Activated CD4-positive, alpha-beta T cell treated with anti-CD3 and anti-CD28 coated beads for 48 hours (primary cell): ENCODE measurements at regions not wholly inside any gene's neighbourhood (a gene's known extent, or its start where the extent isn't known, plus 50 kb on each side); places are given as distances from the start of the nearest gene placed in this dataset.

Experiments
- DNase-seq: peaks from one replicate; pipeline ENCODE4 v3.0.0-alpha.2; 2020

DNA sequence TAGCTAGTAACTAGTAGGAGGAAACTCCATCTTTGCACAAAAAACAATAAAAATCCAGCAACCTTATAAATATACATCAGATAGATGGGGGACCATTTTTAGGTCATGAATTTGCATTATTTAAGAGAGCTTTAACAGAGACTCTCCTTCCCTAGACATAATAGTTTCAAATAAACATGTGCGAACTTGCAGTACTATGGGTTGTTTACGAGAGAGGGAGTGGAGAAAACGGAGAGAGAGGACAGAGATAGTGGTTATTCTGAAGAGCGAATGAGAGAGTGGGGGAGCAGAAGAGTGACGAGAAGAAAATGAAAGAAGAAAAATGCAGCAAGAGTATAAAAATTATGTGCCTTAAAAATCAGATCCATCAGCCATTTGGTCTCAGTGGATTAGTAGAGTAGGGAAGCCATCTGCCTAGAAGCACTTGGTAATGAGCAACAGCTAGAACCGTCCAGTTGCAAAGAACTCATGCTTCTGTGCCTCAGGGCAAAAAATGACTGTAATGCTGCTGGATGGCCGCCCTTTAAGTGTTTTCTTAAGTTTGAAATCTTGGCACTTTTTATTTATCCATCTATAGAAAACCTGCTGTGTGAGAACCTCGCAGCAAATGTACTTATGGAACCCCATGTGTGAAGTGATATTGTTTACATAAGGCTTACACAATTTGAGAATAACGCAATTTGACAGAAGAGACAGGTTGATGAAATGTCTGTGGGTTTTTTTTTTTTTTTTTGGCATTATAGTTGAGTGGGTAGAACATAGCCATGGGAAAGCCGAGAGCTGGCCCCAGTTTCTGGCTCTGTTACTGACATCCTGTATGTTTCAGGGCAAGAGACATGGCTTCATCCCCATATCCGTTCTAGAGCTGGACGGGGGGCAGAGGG lies 95.6 kb upstream of the ZNF608 start:
- no peak for DNase-seq

DNA sequence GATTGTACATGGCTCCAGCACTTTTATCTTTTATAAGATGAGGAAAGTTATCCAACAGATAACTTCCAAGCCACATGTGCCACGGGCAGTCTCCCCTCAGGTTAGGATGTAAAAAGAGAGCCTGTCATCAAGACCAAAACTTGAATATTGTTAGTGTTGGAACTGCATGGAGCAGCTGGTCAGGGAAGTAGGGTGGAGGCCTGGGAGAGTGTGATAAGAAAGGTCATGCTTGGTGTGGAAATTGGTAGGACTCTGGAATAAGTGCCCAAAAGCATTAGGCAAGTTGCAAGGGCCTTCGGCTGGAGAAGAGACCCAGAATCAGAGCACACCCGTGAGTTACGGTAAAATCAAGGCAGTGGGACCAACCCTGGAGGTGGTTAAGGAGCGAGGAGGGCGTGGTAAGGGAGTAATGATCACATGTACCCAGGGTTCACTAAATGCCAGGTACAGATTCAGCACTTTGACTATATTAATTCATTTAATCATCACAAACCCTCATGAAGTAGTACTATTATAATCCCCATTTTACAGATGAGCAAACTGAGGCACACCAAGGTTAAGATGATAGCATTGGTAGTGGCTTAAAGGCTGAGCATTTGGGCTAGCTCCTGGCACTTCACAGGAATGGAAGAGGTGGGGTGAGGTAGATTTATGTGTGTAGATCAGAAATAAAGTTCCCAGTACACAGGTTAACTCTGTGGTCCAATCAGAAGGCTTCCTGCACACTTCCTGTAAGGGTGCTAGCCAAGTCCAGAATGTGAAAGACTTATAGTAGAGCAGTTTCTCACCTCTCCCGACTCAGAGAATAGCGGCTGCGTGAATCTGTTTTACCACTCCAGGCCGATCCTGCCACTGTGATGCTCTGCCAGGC lies 96.5 kb upstream of the ZNF608 start:
- no peak for DNase-seq

DNA sequence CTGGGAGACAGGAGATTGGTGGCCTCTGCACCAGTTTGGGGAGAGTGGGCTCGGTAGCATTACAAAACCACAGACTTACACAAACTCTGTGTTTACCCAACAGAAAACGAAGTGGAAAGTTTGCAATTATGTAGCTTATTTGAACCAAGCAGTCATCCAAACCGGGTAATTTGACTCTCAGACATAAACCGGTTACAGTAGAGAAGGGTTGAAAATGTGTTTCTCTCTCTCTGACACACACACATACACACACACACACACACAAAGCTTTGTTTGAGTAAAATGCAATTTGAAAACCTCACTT lies 97.1 kb upstream of the ZNF608 start:
- DNase-seq = no peak

DNA sequence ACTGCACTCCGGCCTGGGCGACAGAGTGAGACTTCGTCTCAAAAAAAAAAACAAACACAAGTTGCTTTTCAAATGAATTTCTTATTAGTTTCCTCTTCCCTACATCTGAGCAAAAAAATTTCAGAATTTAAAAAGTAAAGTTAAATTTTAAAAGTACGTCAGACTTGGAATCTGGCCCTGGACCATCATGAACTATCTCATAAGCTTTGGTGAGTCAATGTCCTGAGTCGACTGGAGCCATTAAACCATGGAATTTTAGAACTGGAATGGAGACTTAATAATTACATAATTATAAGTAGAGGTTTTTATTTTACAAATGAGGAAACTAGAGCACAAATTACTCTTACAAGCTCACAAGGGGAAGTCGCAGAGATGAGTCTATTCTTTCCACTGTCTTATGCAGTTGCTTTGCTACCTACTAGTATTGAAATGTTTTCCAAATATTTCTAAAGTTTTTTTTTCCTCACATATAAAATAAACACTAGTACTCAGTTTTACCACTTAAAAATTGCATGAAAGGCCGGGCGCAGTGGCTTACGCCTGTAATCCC lies 98.0 kb upstream of the ZNF608 start:
- no peak for DNase-seq

DNA sequence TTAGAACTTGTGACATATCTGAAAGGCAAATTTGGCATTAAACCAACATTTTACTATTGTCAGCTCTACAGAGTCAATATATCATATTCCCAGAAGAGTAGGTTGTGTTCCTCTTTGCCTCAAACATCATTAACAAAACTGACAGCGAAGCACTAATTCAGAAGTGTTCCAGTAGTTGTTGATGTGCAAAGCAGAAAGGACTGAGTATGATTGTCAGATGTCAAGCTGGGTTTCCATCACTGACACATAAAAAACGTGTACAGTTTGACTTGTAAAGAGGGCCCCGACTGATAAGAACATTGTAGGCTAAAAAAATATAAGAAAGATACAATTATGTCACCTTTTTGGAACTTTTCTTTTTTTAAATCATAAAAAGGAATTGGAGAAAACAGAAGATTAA lies 101.5 kb upstream of the ZNF608 start:
- DNase-seq = no peak

DNA sequence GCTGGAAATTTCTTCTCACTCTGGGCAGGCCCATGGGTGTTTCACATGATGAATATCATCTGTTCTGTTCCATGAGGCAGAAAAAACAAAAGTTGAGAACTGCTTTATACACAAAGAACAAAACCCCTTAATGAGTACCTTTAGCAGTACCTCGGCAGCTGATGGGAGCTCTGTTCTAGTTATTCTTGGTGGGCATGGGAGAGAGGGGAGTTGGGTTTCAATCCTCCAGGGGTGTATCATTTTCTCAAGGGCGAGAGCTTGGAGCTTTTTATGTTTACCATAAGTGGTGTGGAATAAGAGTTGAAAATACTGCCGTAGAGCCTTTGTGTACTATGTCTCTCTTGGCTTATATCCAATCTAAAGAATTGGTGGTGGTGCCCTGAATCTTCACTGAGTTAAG lies 103.3 kb upstream of the ZNF608 start:
- no peak for DNase-seq

DNA sequence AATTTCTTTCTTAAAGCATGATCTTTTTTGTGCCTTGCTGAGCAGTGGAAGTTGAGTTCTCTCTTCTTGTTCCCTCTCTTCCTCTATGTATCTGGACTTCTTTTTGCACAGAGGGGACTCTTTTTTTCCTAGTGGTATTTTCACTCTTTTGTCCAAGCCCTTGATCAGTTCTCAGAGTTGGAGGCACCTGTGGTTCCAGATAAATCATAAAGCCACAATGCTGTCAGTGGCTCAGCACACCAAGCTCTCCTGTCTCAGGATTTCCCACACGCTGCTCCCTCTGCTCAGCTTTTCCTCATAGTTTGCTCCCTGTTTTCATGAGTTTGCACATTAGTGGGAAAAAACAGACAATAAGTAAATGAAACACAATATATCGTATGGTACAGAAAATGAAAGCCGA lies 110.3 kb upstream of the ZNF608 start:
- DNase-seq = no peak

DNA sequence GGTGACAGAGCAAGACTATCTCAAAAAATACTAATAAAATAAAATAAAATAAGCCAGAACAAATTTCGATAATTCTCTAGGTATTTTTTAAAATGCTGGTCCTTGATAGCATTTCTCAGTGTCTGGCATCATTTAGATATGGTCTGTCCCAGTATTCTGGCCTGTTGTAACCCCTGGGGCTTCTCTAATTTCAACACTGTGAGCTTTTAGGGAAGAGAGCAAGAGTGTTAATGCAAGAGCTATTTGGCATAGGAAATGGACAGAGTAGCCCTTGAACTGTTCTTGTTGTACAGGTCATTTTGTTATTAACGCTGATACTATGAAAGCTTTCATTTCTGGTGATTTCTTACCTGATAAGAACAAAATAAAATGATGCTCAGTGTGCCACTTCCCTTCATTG lies 112.2 kb upstream of the ZNF608 start:
- DNase-seq = no peak

DNA sequence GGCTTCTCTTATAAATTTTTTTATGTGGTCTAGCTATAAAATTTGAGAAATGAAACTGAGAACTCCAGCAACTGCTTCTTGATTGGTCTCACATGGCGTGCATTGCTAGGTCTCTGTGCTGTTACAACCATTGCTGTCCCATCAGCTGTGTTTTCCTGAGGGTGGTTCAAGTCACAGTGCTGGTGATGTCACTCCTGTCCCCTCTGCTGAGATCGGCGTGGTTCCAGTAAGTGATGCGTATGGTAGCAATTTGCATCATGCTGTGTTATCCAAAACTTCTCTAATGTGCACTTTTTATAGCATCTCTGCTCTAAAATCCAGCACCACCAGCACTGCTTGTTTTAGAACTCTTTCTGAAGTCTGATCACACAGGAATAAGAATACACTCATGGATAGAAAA lies 112.6 kb upstream of the ZNF608 start:
- DNase-seq = no peak

DNA sequence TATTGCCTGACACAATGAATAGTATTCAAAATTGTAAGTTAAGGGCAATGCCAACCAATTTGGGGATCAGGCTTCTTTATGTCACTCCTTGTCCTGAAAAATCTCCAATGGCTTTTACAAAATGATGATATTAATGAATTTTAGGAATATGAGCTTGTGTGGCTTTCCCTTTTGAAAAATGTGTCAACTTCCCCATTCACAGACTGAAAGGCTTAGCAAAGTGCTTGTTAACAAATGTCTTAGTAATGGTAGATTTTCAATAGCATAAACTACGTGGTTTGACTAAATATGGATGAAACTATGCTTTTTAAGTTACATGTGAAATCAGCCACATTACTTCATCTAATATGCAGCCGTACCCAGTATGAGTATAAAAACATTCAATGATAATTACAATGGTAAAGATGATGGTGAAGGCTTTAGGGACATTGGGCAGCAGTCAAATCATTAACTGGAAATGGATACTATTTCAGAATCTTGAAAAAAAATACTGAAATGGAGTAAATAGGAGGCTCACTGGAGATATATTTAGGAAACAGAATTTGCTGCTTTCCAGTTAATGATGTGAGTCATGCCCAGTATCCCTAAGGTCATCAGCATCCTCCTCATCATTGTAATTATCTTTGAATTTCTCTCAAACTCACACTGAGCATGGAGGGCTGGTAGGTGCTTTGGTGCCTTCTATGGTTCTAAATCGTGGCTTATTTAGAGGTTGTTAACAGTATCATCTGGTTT lies 113.3 kb upstream of the ZNF608 start:
- no peak for DNase-seq

DNA sequence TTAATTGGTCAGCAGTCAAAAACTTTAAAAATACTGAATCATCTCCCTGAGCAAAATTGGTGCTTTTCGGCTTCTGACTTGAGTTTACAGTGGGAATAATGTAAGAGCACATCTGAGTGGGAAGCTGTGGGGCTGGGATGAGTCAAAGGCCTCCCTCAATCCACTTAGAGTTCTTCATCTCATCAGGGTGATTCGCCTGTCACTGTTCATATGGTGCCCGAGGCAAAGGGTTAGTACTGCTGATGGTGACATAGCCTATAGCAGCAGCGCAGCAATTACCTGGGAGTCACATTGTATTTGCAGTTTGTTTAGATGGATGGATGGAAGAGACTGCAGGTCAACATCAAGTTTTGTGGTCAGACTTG lies 113.8 kb upstream of the ZNF608 start:
- no peak for DNase-seq

DNA sequence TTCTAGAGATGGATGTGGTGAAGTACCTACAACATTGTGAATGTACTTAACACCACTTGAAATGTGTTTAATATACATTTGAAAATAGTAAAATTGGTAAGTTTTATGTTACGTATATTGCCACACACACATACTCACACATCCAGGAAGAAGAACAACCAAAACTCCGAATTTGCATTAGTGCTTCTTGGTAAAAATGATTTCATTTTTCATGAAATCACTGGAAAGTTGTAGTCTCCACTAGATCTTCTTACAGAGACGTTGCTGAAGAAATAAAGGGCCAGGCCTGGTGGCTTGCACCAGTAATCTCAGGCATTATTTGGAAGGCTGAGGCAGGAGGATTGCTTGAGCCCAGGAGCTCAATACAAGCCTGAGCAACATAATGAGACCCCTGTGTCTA lies 118.6 kb upstream of the ZNF608 start:
- no peak for DNase-seq

DNA sequence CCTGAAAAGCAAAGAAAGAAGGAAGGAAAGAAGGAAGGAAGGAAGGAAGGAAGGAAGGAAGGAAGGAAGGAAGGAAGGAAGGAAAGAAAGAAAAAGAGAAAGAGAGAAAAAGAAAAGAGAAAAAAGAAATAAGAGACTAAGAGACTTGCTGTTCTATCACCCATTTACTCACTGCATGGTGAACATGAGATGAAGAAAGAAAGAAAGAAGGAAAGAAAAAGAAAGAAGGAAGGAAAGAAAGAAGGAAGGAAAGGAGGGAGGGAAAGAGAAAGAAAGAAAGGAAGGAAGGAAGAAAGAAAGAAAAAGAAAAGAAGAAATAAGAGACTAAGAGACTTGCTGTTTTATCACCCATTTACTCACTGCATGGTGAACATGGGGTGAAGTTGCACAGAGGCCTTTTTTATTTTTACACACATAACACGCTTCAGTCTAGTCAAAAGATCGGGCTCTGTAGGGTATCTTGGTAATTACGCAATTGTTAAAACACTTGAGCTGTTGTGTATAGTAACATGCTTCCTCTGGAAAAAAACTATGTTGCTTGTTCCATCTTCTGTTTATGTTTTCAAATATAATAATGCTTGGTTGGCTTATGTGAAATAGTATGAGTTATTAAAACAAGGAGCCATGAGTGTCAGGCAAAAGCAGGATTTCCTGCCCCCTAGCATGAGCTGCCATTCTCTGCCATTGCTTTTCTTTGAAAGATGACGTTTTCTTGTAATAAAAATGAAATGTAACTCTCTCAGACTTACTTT lies 119.3 kb upstream of the ZNF608 start:
- DNase-seq = no peak

DNA sequence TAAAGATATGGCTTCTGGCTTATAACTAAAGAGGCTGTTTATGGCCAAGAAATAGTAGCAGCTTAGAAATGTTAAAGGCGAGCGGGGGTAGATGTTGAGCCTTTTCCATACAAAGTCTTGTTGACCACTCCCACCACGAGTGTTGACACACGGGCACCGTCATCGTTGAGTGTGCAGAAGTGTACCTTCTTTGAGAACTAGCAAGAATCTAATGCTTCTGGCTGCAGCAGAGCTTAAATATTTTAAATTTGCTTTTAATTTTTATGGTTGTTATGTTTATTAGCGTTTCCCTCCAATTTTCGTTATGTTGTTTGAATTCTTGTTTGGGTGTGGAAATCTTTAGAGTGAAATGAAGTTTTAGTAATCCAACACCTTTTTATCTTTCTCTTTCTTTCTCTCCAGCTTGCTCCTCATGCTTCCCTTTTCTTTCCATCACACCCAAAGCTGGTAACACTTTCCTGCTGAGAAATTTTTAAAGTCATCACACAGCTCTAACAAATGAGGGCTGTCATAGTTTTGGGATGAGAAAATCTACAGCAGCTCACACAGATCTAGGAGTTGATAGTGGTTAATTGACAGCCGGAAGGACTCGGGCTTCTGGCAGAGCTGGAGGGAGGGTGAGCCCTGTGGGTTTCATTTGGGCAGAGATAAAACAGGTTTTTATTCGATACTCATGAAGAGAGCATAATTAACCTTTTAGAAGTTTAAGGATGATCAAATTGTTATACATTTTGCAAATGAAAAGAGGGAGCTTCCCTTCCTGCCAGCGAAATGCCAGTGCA lies 120.1 kb upstream of the ZNF608 start:
- DNase-seq = no peak

DNA sequence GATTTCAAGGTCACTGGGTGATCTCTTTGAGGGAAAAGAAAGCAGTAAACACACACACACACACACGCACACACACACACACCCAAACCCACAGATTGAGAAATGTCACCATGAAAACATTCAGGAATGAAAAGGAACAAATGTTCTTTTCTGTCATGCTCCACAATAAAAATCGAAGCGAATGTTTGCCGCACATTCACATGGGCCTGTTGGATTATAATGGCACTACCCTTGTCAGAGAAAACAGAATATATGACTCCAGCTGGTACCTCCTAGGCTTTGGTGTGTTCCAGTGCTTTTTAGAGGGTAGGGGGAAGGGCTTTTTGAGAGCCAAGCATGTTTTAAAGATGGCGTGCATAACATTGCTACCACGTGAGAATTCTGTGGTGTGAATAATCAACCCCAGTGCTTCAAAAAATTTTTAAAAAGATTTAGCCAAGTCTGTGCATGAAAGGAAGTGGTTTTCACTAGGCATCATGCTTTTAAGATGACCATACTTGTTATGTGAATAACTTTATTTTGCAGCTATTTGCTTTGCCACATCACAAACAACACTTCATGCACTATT lies 120.8 kb upstream of the ZNF608 start:
- DNase-seq = no peak

DNA sequence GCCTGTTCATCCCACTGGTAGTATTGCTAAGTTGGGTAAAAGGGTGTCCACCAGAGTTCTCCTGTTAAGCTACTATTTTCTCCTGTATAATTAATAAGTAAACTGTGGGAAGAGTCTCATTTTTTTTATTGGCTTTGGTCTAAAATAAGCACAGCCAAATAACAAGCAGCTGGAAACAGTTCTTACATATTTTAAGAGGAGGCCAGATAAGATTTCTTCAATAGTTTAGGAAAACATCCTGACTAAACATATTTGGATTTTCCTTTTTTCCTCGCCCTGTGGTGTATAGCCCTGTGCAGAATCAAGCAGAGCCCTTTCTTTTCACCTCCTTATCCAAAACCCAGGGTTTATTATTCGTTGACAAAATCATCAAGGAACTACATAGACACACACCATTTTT lies 122.2 kb upstream of the ZNF608 start:
- no peak for DNase-seq

DNA sequence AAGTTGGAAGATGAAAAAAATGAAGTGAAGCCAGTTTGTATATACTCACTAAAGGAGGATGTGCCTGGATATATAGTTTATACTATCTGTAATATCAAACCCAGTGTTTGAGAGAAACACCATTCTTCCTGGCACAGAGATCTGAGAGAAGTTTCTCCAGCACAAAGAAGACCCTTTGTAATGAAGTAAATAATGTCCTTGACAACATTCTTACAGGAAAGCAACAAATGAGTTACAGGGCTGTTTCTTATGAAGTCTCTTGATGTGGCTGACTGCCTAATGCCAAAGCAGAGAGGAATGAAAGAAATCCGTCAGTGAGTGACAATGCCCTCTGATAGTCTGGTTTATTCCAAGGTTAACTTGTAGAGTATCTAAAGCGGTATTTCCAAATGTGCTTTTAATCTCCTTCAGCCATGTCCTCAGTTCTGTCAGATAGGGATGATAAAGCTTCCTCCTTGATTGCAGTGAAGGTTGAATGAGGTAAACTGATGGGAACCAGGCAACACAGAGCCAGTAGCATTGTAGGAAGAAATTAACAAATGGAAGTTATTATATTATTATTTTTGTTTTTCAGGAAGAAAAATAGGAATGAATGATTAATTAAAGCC lies 123.1 kb upstream of the ZNF608 start:
- DNase-seq = no peak

DNA sequence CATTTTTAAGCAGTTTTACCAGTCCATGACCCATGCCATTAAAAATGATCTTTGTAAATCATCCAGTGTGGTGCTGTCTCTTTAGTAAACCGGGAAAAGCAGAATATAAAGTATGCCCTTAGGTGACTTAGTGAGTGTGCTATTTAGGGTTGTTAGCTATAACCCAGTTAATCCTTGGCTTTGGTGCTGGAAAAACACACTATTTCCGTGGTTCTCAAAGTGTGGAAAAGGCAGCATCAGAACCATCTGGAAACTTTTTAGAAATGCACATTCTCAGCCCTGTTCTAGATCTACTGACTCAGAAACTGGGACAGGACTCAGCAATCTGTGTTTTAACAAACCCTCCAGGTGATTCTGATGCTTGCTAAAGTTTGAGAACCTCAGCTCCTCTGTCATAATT lies 123.6 kb upstream of the ZNF608 start:
- no peak for DNase-seq

DNA sequence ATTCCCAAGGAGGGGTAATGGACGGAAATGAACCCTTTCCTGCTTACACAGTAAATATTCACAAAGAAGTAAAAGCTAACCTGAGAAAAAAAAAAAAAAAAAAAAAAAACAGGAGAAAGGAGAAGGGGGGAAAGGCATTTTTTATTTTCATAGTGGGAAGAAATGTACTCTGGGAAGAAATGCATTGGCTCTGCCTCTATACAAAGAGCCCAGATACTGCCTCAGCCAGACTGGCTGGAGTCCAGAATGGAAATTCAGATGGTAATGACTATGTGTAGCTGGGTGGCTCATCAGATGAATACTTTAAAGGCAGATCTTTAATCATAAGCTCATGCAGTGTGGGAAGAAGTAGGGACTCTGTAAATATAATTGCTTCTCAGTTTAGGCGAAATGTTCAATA lies 124.9 kb upstream of the ZNF608 start:
- DNase-seq = no peak

DNA sequence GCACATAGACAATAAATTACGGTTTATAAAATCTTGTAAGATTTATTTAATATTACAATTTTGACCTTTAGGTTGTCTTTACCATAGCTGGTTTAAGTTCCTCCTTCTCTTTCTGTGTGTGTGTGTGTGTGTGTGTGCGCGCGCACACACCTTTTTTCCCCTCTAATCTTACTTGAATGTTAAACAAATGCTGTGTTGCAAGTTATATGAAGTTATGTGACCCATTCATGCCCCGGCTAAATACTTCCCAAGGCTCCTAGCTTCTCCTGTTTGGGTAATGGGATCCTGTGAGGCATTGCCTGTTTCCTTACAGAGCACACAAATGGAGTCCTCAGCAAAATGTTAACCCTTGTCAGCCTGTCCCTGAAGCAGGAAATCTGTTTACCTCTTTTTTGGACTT lies 125.6 kb upstream of the ZNF608 start:
- DNase-seq = no peak

DNA sequence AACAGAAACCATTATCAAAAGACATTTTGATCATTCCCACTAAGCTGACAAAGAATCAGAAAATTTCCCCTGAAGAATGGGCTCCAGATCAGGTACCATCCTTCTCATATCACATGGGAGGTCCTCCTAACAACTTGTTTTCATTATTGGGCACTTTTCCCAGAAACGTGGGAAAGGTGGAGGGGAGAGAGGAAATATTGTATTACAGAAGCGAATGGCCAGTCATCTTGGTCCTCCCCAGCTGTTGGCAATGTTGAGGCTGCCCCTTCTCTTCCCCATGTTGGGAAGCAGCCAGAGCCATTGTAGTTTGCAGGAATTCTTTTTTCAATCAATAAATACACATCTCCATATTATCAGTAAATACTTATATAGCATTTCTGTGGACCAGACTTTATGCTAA lies 126.2 kb upstream of the ZNF608 start:
- no peak for DNase-seq
